ENCODE measurements at regions not wholly inside any gene's neighbourhood (a gene's known extent, or its start where the extent isn't known, plus 50 kb on each side); places are given as distances from the start of the nearest gene placed in this dataset.

DNA sequence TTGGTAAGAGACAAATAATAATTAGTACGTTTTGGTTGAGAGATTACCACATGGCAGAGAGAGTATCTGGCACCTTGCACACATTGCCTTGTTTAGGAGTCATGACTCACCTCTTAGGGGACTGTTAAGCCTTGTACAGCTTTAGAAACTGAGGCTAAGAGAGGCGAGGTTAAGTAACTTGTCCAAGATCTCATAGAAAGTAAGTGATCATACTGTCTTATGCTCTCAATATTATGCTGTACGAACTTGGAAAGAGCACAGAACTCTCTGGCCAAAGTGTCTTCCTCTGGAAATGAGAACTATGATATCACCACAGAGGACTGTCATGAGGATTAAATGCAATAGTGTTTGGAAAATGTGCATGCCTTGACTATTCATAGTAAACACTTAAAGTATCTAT lies 249.0 kb downstream of the UTRN start:
- Histone ChIP-seq H3K9me3 (no peaks in the 10 kb centered on the region), H3K36me3 (peaks cover 83% of the 10 kb centered on the region), H3K4me1 (no peaks in the 10 kb centered on the region), H3K27ac (no peak overlapping the region), H3K27me3 (ENCODE audit: low read depth) (no peaks in the 10 kb centered on the region), H3K4me3 (no peak overlapping the region)
- intact Hi-C loops (cut with DNase I): no loop called here
- no peak for DNase-seq
- ATAC-seq: no peak
- no peak for TF ChIP-seq CTCF (IDR thresholded peaks at IDR 0.05)

DNA sequence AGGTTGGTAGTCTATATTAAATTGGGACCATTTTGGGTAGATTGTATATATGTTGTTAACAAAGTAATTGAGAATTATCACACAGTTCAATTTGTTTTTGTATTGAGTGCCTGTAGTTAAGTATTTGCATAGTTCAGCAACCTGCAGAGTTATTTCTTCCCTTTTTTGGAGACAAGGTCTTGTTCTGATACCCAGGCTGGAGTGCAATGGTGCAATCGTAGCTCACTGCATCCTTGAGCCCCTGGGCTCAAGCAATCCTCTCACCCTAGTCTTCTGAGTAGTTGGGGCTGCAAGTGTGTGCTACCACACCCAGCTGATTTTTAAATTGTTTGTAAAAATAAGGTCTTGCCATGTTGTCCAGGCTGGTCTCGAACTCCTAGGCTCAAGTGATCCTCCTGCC lies 250.5 kb downstream of the UTRN start:
- H3K4me1 ChIP-seq: no peaks in the 10 kb centered on the region
- intact Hi-C loops (cut with DNase I): no loop called here
- no peak overlapping the region for H3K27ac ChIP-seq
- ATAC-seq: no peak
- H3K4me3 ChIP-seq: no peak overlapping the region
- no peak for DNase-seq
- no peaks in the 10 kb centered on the region for H3K9me3 ChIP-seq
- no peak for TF ChIP-seq CTCF (IDR thresholded peaks at IDR 0.05)
- H3K36me3 ChIP-seq: peaks cover 83% of the 10 kb centered on the region
- H3K27me3 ChIP-seq (ENCODE audit: low read depth): no peaks in the 10 kb centered on the region

DNA sequence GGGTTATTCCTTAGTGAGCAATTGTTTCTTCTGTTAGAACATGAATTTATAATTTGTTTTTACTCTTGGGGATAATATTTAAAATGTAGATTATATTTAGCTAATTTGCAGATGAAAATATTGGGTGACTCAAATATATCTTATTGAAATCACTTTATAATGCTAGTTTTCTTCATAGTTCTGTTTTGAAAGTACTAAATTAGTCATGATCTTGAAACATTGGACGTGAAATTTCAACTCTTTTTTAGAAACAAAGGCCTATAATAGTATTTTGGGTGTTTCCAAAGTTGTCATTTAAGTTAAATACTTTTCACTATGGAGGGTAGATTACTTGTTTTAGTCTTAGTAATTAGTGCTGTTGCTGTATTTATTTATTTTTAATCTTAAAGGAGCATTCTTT lies 250.9 kb downstream of the UTRN start:
- no peak for ATAC-seq
- Histone ChIP-seq H3K9me3 (no peaks in the 10 kb centered on the region), H3K36me3 (peaks cover 83% of the 10 kb centered on the region), H3K27me3 (ENCODE audit: low read depth) (no peaks in the 10 kb centered on the region), H3K4me3 (no peak overlapping the region), H3K4me1 (no peaks in the 10 kb centered on the region), H3K27ac (no peak overlapping the region)
- DNase-seq: no peak
- no peak for TF ChIP-seq CTCF (IDR thresholded peaks at IDR 0.05)
- intact Hi-C loops (cut with DNase I): no loop called here

DNA sequence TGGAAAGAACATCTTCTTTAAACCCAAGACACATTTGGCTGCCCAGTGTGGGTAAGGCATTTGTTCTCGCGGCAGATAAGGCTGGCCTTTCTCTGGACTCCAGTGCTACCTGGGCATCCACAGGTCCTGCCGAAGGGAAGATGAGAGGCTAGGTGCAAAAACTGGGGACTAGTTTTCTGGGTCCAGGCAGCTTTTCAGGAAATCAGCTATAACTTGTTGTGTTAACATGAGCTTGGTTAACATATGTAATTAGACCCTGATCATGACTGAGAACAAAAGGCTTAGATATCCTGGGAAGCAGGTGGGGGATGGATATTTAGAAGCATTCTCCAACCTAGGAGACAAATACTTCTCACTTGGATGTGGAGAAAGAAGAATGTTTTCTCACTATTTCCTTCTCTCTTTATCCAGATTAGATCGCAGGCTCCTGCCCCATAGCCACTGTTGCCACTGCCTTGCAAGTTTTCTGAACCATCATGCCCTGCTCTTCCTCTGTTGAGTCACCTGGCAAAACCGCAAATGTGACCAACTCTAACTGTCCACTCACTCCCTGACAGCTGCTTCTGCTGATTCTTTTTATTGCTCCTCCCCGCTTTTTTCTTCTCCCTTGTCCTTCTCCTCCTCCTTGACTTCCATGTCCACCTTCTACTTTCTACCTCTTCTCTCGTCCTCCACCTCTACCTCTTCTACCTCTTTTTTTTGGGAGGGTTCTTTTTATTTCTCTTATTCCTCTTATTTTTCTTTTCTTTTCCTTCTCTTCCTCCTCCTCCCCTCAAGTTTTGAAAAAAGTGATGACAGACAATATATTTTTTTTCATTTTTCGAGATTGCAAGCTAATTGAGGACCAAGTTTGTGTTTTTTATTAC lies 258.1 kb downstream of the UTRN start:
- peak in 1 of 2 donors; percentile 45 for ATAC-seq
- TF ChIP-seq CTCF (IDR thresholded peaks at IDR 0.05): no peak
- H3K4me3 ChIP-seq: no peak overlapping the region
- no peaks in the 10 kb centered on the region for H3K9me3 ChIP-seq
- DNase-seq: no peak
- peaks cover 94% of the 10 kb centered on the region for H3K36me3 ChIP-seq
- H3K4me1 ChIP-seq: no peaks in the 10 kb centered on the region
- no peaks in the 10 kb centered on the region for H3K27me3 ChIP-seq (ENCODE audit: low read depth)
- H3K27ac ChIP-seq: no peak overlapping the region
- intact Hi-C loops (cut with DNase I): no loop called here

- H3K9me3 ChIP-seq: no peaks in the 10 kb centered on the region
- intact Hi-C loops (cut with DNase I): no loop called here
- peaks cover 94% of the 10 kb centered on the region for H3K36me3 ChIP-seq
- ATAC-seq: no peak
- H3K4me3 ChIP-seq: no peak overlapping the region
- TF ChIP-seq CTCF (IDR thresholded peaks at IDR 0.05): no peak
- no peak for DNase-seq
- H3K4me1 ChIP-seq: no peaks in the 10 kb centered on the region
- no peak overlapping the region for H3K27ac ChIP-seq
- no peaks in the 10 kb centered on the region for H3K27me3 ChIP-seq (ENCODE audit: low read depth)
Observed at GRCh38 chr6:144544266-144544830, 259.2 kb downstream of the UTRN start.
